ENCODE measurements at regions not wholly inside any gene's neighbourhood (a gene's known extent, or its start where the extent isn't known, plus 50 kb on each side); places are given as distances from the start of the nearest gene placed in this dataset.

GRCh38 chr10:111357859-111358258, 281.0 kb downstream of the ADRA2A start:
- H3K36me3 ChIP-seq = no peaks in the 10 kb centered on the region
- intact Hi-C loops (cut with DNase I) = no loop called here
- no peaks in the 10 kb centered on the region for H3K9me3 ChIP-seq
- no peaks in the 10 kb centered on the region for H3K27me3 ChIP-seq
- H3K4me1 ChIP-seq (ENCODE audit: insufficient read depth) = no peaks in the 10 kb centered on the region
- DNase-seq = no peak
- 22 to 42% (median 27%) methylated on average over 1 of the region's 1 CpG for WGBS, 3 donors
- H3K4me3 ChIP-seq = no peak overlapping the region
- no peak for TF ChIP-seq CTCF (IDR thresholded peaks at IDR 0.05)
- no peak for TF ChIP-seq POLR2A (IDR thresholded peaks at IDR 0.05)
- TF ChIP-seq EP300 (IDR thresholded peaks at IDR 0.05) = no peak
- H3K27ac ChIP-seq = no peak overlapping the region

DNA sequence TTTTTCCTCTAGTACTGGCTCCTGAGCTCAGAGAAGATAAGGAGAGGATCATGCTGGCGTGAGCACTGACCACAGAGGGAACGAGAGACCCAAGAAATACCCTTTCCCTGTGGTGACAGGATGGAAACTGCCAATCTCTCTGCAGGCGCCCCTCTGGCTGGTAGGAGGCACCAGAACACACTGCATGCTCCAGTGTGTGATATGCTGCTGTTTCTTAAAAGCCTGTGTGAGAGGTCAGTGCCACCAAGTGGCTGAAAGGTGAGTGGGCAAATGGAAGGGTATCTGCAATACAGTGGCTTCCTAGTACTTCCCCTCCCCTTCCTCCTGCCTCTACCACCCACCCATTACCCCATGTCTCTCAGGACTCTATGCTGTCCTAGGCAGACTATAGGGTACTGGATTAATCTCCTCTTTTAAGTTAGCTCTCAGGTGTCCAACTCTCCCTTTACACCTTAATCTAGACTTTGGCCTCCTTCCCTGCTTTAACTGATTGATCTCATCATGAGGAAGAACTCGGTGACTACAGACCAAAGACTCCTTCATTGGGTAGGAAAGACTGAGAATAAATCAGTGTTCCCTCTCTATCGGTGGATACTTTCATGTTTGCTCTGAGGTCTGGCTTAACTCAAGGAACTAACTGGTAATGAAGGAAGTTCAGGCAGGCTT, 283.6 kb downstream of the ADRA2A start:
- peak; percentile 20 to 43 (median 31) for DNase-seq

GRCh38 chr10:111367531-111367930, 290.7 kb downstream of the ADRA2A start:
- Histone ChIP-seq H3K9me3 (no peaks in the 10 kb centered on the region), H3K4me3 (no peak overlapping the region), H3K4me1 (ENCODE audit: insufficient read depth) (no peaks in the 10 kb centered on the region), H3K36me3 (no peaks in the 10 kb centered on the region), H3K27ac (no peak overlapping the region), H3K27me3 (no peaks in the 10 kb centered on the region)
- intact Hi-C loops (cut with DNase I) = loop anchor here in 1 of 4 donors (10.0 kb wide), 1 partner anchor 293 kb away; the partner anchor contains the start of gene ADRA2A
- DNase-seq = no peak
- TF ChIP-seq POLR2A (IDR thresholded peaks at IDR 0.05) = no peak
- TF ChIP-seq EP300 (IDR thresholded peaks at IDR 0.05) = no peak
- no peak for TF ChIP-seq CTCF (IDR thresholded peaks at IDR 0.05)
- WGBS, 3 donors = 44 to 49% (median 44%) methylated on average over 2 of the region's 2 CpGs

More for the DNA sequence above, 283.6 kb downstream of the ADRA2A start:
- H3K4me1 ChIP-seq (ENCODE audit: insufficient read depth) = no peaks in the 10 kb centered on the region
- H3K9me3 ChIP-seq = no peaks in the 10 kb centered on the region
- TF ChIP-seq POLR2A (IDR thresholded peaks at IDR 0.05) = no peak
- TF ChIP-seq CTCF (IDR thresholded peaks at IDR 0.05) = peak in 2 of 3 donors; percentile 22 to 33
- TF ChIP-seq EP300 (IDR thresholded peaks at IDR 0.05) = no peak
- no peaks in the 10 kb centered on the region for H3K27me3 ChIP-seq
- intact Hi-C loops (cut with DNase I) = loop anchor here in 1 of 4 donors (10.0 kb wide), 1 partner anchor 286 kb away; the partner anchor contains the start of gene ADRA2A
- H3K36me3 ChIP-seq = no peaks in the 10 kb centered on the region
- H3K4me3 ChIP-seq = no peak overlapping the region
- H3K27ac ChIP-seq = no peak overlapping the region
- 24 to 32% (median 27%) methylated on average over 5 of the region's 5 CpGs for WGBS, 3 donors

DNA sequence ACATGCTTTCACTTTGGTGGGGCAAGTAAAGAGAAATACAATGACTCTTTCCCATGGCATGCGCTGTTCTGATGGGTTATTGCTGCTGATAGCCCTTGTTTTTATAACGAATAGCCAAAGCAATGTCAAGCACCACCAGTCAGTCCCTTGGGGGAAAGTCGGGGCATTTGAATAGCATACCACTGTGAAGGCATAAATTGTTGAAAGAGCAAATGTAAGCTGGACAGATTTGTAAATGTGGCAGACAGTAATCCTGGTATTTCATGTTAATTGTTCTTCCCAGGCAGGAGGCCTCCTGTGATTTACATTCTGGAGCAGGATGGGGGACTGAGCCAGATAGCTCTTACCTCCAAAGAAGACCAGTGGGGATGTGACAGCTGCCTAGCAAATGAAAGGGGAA, 293.3 kb downstream of the ADRA2A start:
- Histone ChIP-seq H3K9me3 (no peaks in the 10 kb centered on the region), H3K36me3 (no peaks in the 10 kb centered on the region), H3K27ac (no peak overlapping the region), H3K4me3 (no peak overlapping the region), H3K27me3 (no peaks in the 10 kb centered on the region), H3K4me1 (ENCODE audit: insufficient read depth) (no peaks in the 10 kb centered on the region)
- no peak for DNase-seq
- intact Hi-C loops (cut with DNase I) = no loop called here
- 32 to 45% (median 40%) methylated on average over 3 of the region's 3 CpGs for WGBS, 3 donors
- no peak for TF ChIP-seq CTCF (IDR thresholded peaks at IDR 0.05)
- TF ChIP-seq EP300 (IDR thresholded peaks at IDR 0.05) = no peak
- TF ChIP-seq POLR2A (IDR thresholded peaks at IDR 0.05) = no peak
